Pulmonary artery endothelial cell (primary cell): ENCODE measurements at regions not wholly inside any gene's neighbourhood (a gene's known extent, or its start where the extent isn't known, plus 50 kb on each side); places are given as distances from the start of the nearest gene placed in this dataset.

Experiments
- DNase-seq: peaks from one replicate; pipeline ENCODE4 v3.0.0-alpha.2; 2011; ENCODE audit warnings: low read depth, low spot score

GRCh38 chr20:36104244-36104643 is 50.3 kb upstream of the EPB41L1 start:
- no peak for DNase-seq
